Neural crest cell (in vitro differentiated cells): ENCODE measurements at regions not wholly inside any gene's neighbourhood (a gene's known extent, or its start where the extent isn't known, plus 50 kb on each side); places are given as distances from the start of the nearest gene placed in this dataset.

Experiments
- DNase-seq: peaks from one replicate; pipeline ENCODE4 v3.0.0; 2021; ENCODE audit warnings: low read depth, mixed read lengths, low spot score
- H3K27ac Mint-ChIP-seq: one replicate; pipeline ENCODE4 v1.8.0; 2021; ENCODE audit warnings: mild to moderate bottlenecking, mixed read lengths; ENCODE audit not compliant: unreplicated experiment
- H3K27me3 Mint-ChIP-seq: 2 replicates; pipeline ENCODE4 v1.8.0; 2021; ENCODE audit warnings: low read depth, mild to moderate bottlenecking, mixed read lengths
- H3K36me3 Mint-ChIP-seq: 2 replicates; pipeline ENCODE4 v1.8.0; 2021; ENCODE audit warnings: low read depth, mild to moderate bottlenecking, mixed read lengths
- H3K4me1 Mint-ChIP-seq: 2 replicates; pipeline ENCODE4 v1.8.0; 2021; ENCODE audit warnings: mixed read lengths
- H3K4me3 Mint-ChIP-seq: one replicate; pipeline ENCODE4 v1.8.0; 2021; ENCODE audit warnings: mild to moderate bottlenecking, mixed read lengths
- H3K9me3 Mint-ChIP-seq: 2 replicates; pipeline ENCODE4 v1.8.0; 2021; ENCODE audit warnings: mixed read lengths
- TF ChIP-seq, protein P1 (sequence below): fragments of 200-600 bp; sonication (generic); conservative IDR thresholded peaks from 2 replicates; pipeline ENCODE4 v1.5.0; 2021; ENCODE audit warnings: antibody characterized with exemption, mild to moderate bottlenecking

DNA sequence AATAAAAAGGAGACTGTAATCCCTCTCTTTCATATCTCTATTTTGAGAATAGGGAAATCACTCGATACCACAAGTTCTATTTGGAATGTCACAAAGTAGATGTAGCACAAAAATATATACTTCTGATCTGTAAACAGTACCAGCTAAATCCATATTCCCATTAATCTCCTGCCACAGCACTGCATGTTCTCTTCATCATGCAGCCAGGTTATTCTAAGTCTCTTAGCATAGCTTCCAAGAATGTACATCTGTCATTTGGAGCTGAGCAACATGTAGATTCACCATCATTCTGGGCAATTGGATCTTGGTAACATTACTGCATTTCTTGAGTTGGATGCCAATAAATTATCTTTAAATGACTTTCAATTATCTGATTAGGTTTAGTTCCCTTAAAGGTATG is 1874.5 kb downstream of the MRPL39 start:
- no peak for DNase-seq
- no peaks in the 10 kb centered on the region for H3K4me1 Mint-ChIP-seq
- H3K36me3 Mint-ChIP-seq: peaks cover 2% of the 10 kb centered on the region
- TF ChIP-seq, protein P1, sequence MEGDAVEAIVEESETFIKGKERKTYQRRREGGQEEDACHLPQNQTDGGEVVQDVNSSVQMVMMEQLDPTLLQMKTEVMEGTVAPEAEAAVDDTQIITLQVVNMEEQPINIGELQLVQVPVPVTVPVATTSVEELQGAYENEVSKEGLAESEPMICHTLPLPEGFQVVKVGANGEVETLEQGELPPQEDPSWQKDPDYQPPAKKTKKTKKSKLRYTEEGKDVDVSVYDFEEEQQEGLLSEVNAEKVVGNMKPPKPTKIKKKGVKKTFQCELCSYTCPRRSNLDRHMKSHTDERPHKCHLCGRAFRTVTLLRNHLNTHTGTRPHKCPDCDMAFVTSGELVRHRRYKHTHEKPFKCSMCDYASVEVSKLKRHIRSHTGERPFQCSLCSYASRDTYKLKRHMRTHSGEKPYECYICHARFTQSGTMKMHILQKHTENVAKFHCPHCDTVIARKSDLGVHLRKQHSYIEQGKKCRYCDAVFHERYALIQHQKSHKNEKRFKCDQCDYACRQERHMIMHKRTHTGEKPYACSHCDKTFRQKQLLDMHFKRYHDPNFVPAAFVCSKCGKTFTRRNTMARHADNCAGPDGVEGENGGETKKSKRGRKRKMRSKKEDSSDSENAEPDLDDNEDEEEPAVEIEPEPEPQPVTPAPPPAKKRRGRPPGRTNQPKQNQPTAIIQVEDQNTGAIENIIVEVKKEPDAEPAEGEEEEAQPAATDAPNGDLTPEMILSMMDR: no peak
- H3K27ac Mint-ChIP-seq: no peak overlapping the region
- H3K4me3 Mint-ChIP-seq: no peak overlapping the region
- H3K27me3 Mint-ChIP-seq: no peaks in the 10 kb centered on the region
- H3K9me3 Mint-ChIP-seq: peaks cover 6% of the 10 kb centered on the region

DNA sequence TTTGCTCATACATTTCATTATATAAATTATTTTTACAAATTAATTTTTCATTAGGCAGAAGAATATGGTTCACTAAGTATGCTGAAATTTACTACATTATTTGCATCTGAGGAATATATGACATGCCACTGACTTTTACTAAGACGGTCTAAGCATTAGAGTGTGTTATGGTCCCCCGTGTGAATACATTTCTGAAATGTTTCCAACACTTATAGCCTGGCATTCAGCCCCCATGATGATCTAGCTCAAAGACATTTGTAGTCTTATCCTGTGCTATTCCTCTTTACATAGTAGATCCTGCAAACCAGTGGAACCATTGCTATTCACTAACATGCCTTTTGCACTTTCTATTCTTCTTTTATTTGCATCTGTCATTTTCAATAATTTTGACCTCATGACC is 1878.0 kb downstream of the MRPL39 start:
- TF ChIP-seq, protein P1: no peak
- peaks cover 2% of the 10 kb centered on the region for H3K36me3 Mint-ChIP-seq
- no peak overlapping the region for H3K4me3 Mint-ChIP-seq
- H3K27me3 Mint-ChIP-seq: no peaks in the 10 kb centered on the region
- peaks cover 2% of the 10 kb centered on the region for H3K9me3 Mint-ChIP-seq
- no peaks in the 10 kb centered on the region for H3K4me1 Mint-ChIP-seq
- H3K27ac Mint-ChIP-seq: no peak overlapping the region
- no peak for DNase-seq

DNA sequence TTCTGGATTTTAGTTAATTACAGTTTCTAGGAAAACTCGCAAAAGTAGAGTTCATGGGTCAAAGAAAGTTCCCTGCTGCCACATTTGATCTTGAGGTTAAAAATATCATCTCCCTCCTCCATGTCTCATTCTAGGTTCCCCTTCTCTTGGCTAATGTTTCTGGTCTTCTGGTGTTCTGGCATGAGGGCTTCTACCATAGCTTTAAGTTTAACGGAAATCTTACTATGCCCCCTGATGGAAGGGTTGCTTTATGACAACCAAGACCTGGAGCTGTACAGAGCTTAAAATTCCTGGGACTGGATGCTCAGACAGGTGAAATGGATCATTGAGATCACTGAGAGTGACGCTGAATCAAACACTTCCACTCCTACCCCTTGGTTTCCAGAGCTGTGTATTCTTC is 1881.7 kb downstream of the MRPL39 start:
- no peaks in the 10 kb centered on the region for H3K4me1 Mint-ChIP-seq
- no peaks in the 10 kb centered on the region for H3K27me3 Mint-ChIP-seq
- H3K27ac Mint-ChIP-seq: no peak overlapping the region
- peaks cover 7% of the 10 kb centered on the region for H3K9me3 Mint-ChIP-seq
- DNase-seq: no peak
- no peak overlapping the region for H3K4me3 Mint-ChIP-seq
- TF ChIP-seq, protein P1: no peak
- no peaks in the 10 kb centered on the region for H3K36me3 Mint-ChIP-seq

DNA sequence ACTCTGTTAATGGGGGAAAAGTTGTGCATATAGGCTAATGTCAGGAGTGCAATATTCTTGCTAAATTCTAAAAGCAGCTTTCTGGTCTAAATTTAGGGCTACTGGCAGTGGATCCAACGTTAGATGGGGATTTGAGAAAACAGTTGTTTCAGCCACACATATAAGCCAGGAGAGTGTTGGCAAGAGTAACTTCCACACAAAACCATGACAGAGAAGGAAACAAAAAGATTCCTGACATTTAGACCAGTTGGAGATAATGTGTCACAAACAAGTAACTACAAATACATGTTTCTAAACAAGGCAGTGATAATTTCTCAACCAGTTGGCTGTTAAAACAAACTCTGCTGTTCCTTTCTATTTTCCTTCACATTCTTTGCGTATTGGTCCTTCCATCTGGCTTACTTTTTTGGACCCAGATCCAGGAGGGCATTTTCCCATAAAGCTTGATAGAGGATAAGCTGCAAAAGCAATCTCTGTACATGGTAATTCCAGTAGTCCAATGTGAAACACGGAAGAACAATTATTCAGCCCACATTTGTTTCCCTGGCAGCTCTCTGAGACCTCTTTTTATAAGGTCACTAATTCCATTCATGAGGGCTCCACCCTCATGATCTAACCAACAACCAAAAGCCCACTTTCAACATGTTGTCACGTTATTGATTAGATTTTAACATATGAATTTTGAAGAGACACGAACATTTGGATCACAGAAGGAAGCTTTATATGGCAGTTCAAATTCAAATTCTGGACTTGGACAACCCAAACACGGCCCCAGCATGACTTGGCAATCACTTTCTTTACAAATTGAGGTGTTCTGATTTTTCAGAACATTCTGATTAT is 1888.6 kb downstream of the MRPL39 start:
- Mint-ChIP-seq H3K27me3 (no peaks in the 10 kb centered on the region), H3K4me3 (no peak overlapping the region), H3K9me3 (peaks cover 23% of the 10 kb centered on the region), H3K4me1 (no peaks in the 10 kb centered on the region), H3K36me3 (no peaks in the 10 kb centered on the region), H3K27ac (no peak overlapping the region)
- DNase-seq: no peak
- TF ChIP-seq, protein P1: no peak

DNA sequence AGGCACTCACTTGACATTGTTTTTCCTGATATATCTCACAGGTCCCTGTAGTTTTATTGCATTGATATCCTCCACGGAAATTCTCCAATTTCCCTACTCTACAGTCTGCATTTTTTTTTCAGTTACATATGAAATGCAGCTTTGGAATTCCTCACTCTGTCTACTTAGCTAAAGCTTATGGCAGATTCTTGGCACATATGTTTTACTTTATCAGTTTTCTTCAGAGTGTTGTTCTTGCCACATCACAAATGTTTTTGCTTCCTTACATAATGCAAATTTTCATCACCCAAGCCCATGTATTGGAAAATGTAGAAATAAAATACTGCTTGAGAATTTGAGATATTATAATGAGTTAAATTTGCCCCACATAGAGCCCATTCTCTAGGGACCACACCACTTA is 1895.1 kb downstream of the MRPL39 start:
- no peak overlapping the region for H3K4me3 Mint-ChIP-seq
- DNase-seq: no peak
- H3K27ac Mint-ChIP-seq: no peak overlapping the region
- H3K9me3 Mint-ChIP-seq: peaks cover 8% of the 10 kb centered on the region
- peaks cover 4% of the 10 kb centered on the region for H3K36me3 Mint-ChIP-seq
- TF ChIP-seq, protein P1: no peak
- no peaks in the 10 kb centered on the region for H3K4me1 Mint-ChIP-seq
- H3K27me3 Mint-ChIP-seq: no peaks in the 10 kb centered on the region
